ENCODE measurements at regions not wholly inside any gene's neighbourhood (a gene's known extent, or its start where the extent isn't known, plus 50 kb on each side); places are given as distances from the start of the nearest gene placed in this dataset.

- TF ChIP-seq TAF1 (IDR thresholded peaks at IDR 0.05; ENCODE audit: borderline replicate concordance, insufficient read depth, low read length) (no peak), REST (IDR thresholded peaks at IDR 0.05; ENCODE audit: insufficient read depth in 1 of 2, low read depth in 2 of 2, low read length in 2 of 2) (no peak), SIN3A (IDR thresholded peaks at IDR 0.05; ENCODE audit: borderline replicate concordance, insufficient read depth, low read length) (no peak), POLR2AphosphoS5 (IDR thresholded peaks at IDR 0.05; ENCODE audit: low read depth, low read length) (no peak), FOXP2 (optimal IDR thresholded peaks at IDR 0.05; ENCODE audit: borderline replicate concordance, extremely low read depth, extremely low read length, insufficient read depth) (no peak)
Measured at GRCh38 chr13:80249516-80250212, 91.3 kb downstream of the SPRY2 start.

- TF ChIP-seq FOXP2 (optimal IDR thresholded peaks at IDR 0.05; ENCODE audit: borderline replicate concordance, extremely low read depth, extremely low read length, insufficient read depth) = no peak
- TF ChIP-seq REST (IDR thresholded peaks at IDR 0.05; ENCODE audit: insufficient read depth in 1 of 2, low read depth in 2 of 2, low read length in 2 of 2) = no peak
Measured at GRCh38 chr13:80245162-80245733, 95.7 kb downstream of the SPRY2 start.

GRCh38 chr13:80244574-80244973 lies 96.4 kb downstream of the SPRY2 start:
- no peak for TF ChIP-seq REST (IDR thresholded peaks at IDR 0.05; ENCODE audit: insufficient read depth in 1 of 2, low read depth in 2 of 2, low read length in 2 of 2)

- TF ChIP-seq SIN3A (IDR thresholded peaks at IDR 0.05; ENCODE audit: borderline replicate concordance, insufficient read depth, low read length) (no peak), POLR2AphosphoS5 (IDR thresholded peaks at IDR 0.05; ENCODE audit: low read depth, low read length) (no peak), FOXP2 (optimal IDR thresholded peaks at IDR 0.05; ENCODE audit: borderline replicate concordance, extremely low read depth, extremely low read length, insufficient read depth) (no peak)
Measured at GRCh38 chr13:80242728-80243427, 98.0 kb downstream of the SPRY2 start.

GRCh38 chr13:80239571-80240255 lies 101.2 kb downstream of the SPRY2 start:
- TF ChIP-seq SIN3A (IDR thresholded peaks at IDR 0.05; ENCODE audit: borderline replicate concordance, insufficient read depth, low read length) (no peak), TAF1 (IDR thresholded peaks at IDR 0.05; ENCODE audit: borderline replicate concordance, insufficient read depth, low read length) (no peak), REST (IDR thresholded peaks at IDR 0.05; ENCODE audit: insufficient read depth in 1 of 2, low read depth in 2 of 2, low read length in 2 of 2) (no peak)

Measured in PFSK-1 (cell line).